CD4-positive, CD25-positive, alpha-beta regulatory T cell (primary cell): ENCODE measurements at regions not wholly inside any gene's neighbourhood (a gene's known extent, or its start where the extent isn't known, plus 50 kb on each side); places are given as distances from the start of the nearest gene placed in this dataset.

ENCODE experiments used
- ATAC-seq, 2 donors: fragments of 150-1000 bp; cut with Tn5 transposase; one replicate each; pipeline ENCODE4 v1.10.0; 2021; ENCODE audit warnings: low read depth in 2 of 2, moderate number of reproducible peaks in 2 of 2, moderate library complexity in 1 of 2
- DNase-seq, 3 donors: peaks; one replicate each; pipeline versions ENCODE4 v3.0.0 to v3.0.0-alpha.2; 2012 to 2022; ENCODE audit warnings: mixed read lengths in 1 of 3
- H3K27ac ChIP-seq: one replicate; pipeline ENCODE4 v1.7.0; 2013; ENCODE audit warnings: mild to moderate bottlenecking, low read length; ENCODE audit not compliant: insufficient read depth, poor library complexity, severe bottlenecking
- H3K27me3 ChIP-seq: one replicate; pipeline ENCODE4 v1.7.0; 2013; ENCODE audit warnings: low read length; ENCODE audit not compliant: control insufficient read depth, insufficient read depth
- H3K36me3 ChIP-seq: one replicate; pipeline ENCODE4 v1.7.0; 2013; ENCODE audit warnings: mild to moderate bottlenecking, low read length, moderate library complexity; ENCODE audit not compliant: control insufficient read depth, insufficient read depth
- H3K4me1 ChIP-seq: 2 replicates; pipeline ENCODE4 v1.7.0; 2013; ENCODE audit warnings: mild to moderate bottlenecking, low read length; ENCODE audit not compliant: insufficient read depth, control insufficient read depth, poor library complexity, severe bottlenecking
- H3K4me3 ChIP-seq: one replicate; pipeline ENCODE4 v1.7.0; 2013; ENCODE audit warnings: low read depth, mild to moderate bottlenecking, low read length, moderate library complexity
- H3K9me3 ChIP-seq, 2 experiments: 1 replicate in 1 of 2; 2 replicates in 1 of 2; pipeline ENCODE4 v1.7.0; 2013; ENCODE audit warnings: low read length in 2 of 2, mild to moderate bottlenecking in 1 of 2, moderate library complexity in 1 of 2; ENCODE audit not compliant: control insufficient read depth in 2 of 2
- H3K27ac Mint-ChIP-seq, 3 donors: one replicate each; pipeline ENCODE4 v1.8.0; 2020 to 2022; ENCODE audit warnings: mild to moderate bottlenecking in 3 of 3, mixed read lengths in 3 of 3, moderate library complexity in 2 of 3
- H3K27me3 Mint-ChIP-seq: one replicate; pipeline ENCODE4 v1.8.0; 2022; ENCODE audit warnings: mild to moderate bottlenecking, mixed read lengths
- H3K36me3 Mint-ChIP-seq: one replicate; pipeline ENCODE4 v1.8.0; 2020; ENCODE audit warnings: mixed read lengths
- H3K4me1 Mint-ChIP-seq, 4 donors: one replicate each; pipeline ENCODE4 v1.8.0; 2020 to 2022; ENCODE audit warnings: mixed read lengths in 4 of 4, mild to moderate bottlenecking in 1 of 4
- H3K4me3 Mint-ChIP-seq, 4 donors: one replicate each; pipeline ENCODE4 v1.8.0; 2020 to 2022; ENCODE audit warnings: mild to moderate bottlenecking in 4 of 4, mixed read lengths in 4 of 4, moderate library complexity in 3 of 4
- H3K9me3 Mint-ChIP-seq, 7 donors: one replicate each; pipeline ENCODE4 v1.8.0; 2020 to 2022; ENCODE audit warnings: mixed read lengths in 7 of 7, mild to moderate bottlenecking in 3 of 7, moderate library complexity in 2 of 7

- H3K9me3 Mint-ChIP-seq, result peaks cover 0 to 13% (median 3%) of the 10 kb centered on the region in 7 donors
- Histone ChIP-seq H3K9me3 (no peaks in the 10 kb centered on the region), H3K36me3 (no peaks in the 10 kb centered on the region), H3K27me3 (no peaks in the 10 kb centered on the region), H3K27ac (no peak overlapping the region), H3K4me3 (no peak overlapping the region), H3K4me1 (no peaks in the 10 kb centered on the region)
- H3K27me3 Mint-ChIP-seq, result no peaks in the 10 kb centered on the region
- H3K36me3 Mint-ChIP-seq, result no peaks in the 10 kb centered on the region
- ATAC-seq (no peak), DNase-seq (no peak)
- no peak overlapping the region for H3K4me3 Mint-ChIP-seq
- no peaks in the 10 kb centered on the region for H3K4me1 Mint-ChIP-seq
- no peak overlapping the region for H3K27ac Mint-ChIP-seq
Measured at GRCh38 chr1:217012659-217013058, 289.4 kb upstream of the ESRRG start.

- peaks cover 0 to 8% (median 3%) of the 10 kb centered on the region in 7 donors for H3K9me3 Mint-ChIP-seq
- no peaks in the 10 kb centered on the region for H3K27me3 Mint-ChIP-seq
- DNase-seq (no peak), ATAC-seq (no peak)
- H3K27ac Mint-ChIP-seq, result no peak overlapping the region
- Histone ChIP-seq H3K4me3 (no peak overlapping the region), H3K9me3 (no peaks in the 10 kb centered on the region), H3K4me1 (no peaks in the 10 kb centered on the region), H3K27me3 (no peaks in the 10 kb centered on the region), H3K36me3 (no peaks in the 10 kb centered on the region), H3K27ac (no peak overlapping the region)
- H3K4me1 Mint-ChIP-seq, result no peaks in the 10 kb centered on the region
- H3K36me3 Mint-ChIP-seq, result no peaks in the 10 kb centered on the region
- no peak overlapping the region for H3K4me3 Mint-ChIP-seq
Measured at GRCh38 chr1:217011097-217011496, 287.9 kb upstream of the ESRRG start.

- no peaks in the 10 kb centered on the region for H3K9me3 ChIP-seq
- no peak overlapping the region for H3K27ac ChIP-seq
- DNase-seq (no peak), ATAC-seq (no peak)
- H3K4me1 ChIP-seq, result no peaks in the 10 kb centered on the region
- no peak overlapping the region for H3K4me3 ChIP-seq
- Mint-ChIP-seq H3K36me3 (no peaks in the 10 kb centered on the region), H3K27ac (no peak overlapping the region), H3K27me3 (no peaks in the 10 kb centered on the region), H3K4me1 (no peaks in the 10 kb centered on the region), H3K9me3 (peaks cover 0 to 6% (median 3%) of the 10 kb centered on the region in 7 donors), H3K4me3 (no peak overlapping the region)
- no peaks in the 10 kb centered on the region for H3K36me3 ChIP-seq
- no peaks in the 10 kb centered on the region for H3K27me3 ChIP-seq
Measured at GRCh38 chr1:217010253-217010652, 287.0 kb upstream of the ESRRG start.

- no peaks in the 10 kb centered on the region for H3K27me3 ChIP-seq
- no peak overlapping the region for H3K4me3 Mint-ChIP-seq
- H3K4me1 Mint-ChIP-seq, result no peaks in the 10 kb centered on the region
- no peak overlapping the region for H3K27ac Mint-ChIP-seq
- no peaks in the 10 kb centered on the region for H3K4me1 ChIP-seq
- H3K36me3 ChIP-seq, result no peaks in the 10 kb centered on the region
- no peak overlapping the region for H3K4me3 ChIP-seq
- DNase-seq (no peak), ATAC-seq (no peak)
- H3K36me3 Mint-ChIP-seq, result no peaks in the 10 kb centered on the region
- H3K27ac ChIP-seq, result no peak overlapping the region
- H3K27me3 Mint-ChIP-seq, result no peaks in the 10 kb centered on the region
- peaks cover 0 to 6% (median 3%) of the 10 kb centered on the region in 7 donors for H3K9me3 Mint-ChIP-seq
- no peaks in the 10 kb centered on the region for H3K9me3 ChIP-seq
Measured at GRCh38 chr1:217009376-217009775, 286.1 kb upstream of the ESRRG start.

- no peaks in the 10 kb centered on the region for H3K27me3 ChIP-seq
- no peaks in the 10 kb centered on the region for H3K4me1 ChIP-seq
- ATAC-seq (no peak), DNase-seq (no peak)
- H3K9me3 ChIP-seq, result no peaks in the 10 kb centered on the region
- Mint-ChIP-seq H3K4me3 (no peak overlapping the region), H3K9me3 (peaks cover 0 to 7% (median 5%) of the 10 kb centered on the region in 7 donors), H3K27ac (no peak overlapping the region), H3K27me3 (no peaks in the 10 kb centered on the region), H3K36me3 (no peaks in the 10 kb centered on the region), H3K4me1 (no peaks in the 10 kb centered on the region)
- no peak overlapping the region for H3K27ac ChIP-seq
- no peaks in the 10 kb centered on the region for H3K36me3 ChIP-seq
- no peak overlapping the region for H3K4me3 ChIP-seq
Measured at GRCh38 chr1:217004776-217005436, 281.7 kb upstream of the ESRRG start.

GRCh38 chr1:217003355-217003754, 280.1 kb upstream of the ESRRG start:
- H3K36me3 Mint-ChIP-seq, result no peaks in the 10 kb centered on the region
- DNase-seq (no peak), ATAC-seq (no peak)
- no peaks in the 10 kb centered on the region for H3K27me3 Mint-ChIP-seq
- H3K9me3 Mint-ChIP-seq, result peaks cover 0 to 7% (median 4%) of the 10 kb centered on the region in 7 donors
- H3K4me3 Mint-ChIP-seq, result no peak overlapping the region
- Histone ChIP-seq H3K4me3 (no peak overlapping the region), H3K9me3 (no peaks in the 10 kb centered on the region), H3K4me1 (no peaks in the 10 kb centered on the region), H3K27me3 (no peaks in the 10 kb centered on the region), H3K27ac (no peak overlapping the region), H3K36me3 (no peaks in the 10 kb centered on the region)
- H3K4me1 Mint-ChIP-seq, result no peaks in the 10 kb centered on the region
- no peak overlapping the region for H3K27ac Mint-ChIP-seq

- H3K4me3 Mint-ChIP-seq, result no peak overlapping the region
Measured at GRCh38 chr1:216997831-216998230, 274.6 kb upstream of the ESRRG start.

GRCh38 chr1:216997069-216997468, 273.8 kb upstream of the ESRRG start:
- Mint-ChIP-seq H3K27ac (no peak overlapping the region), H3K9me3 (peaks cover 0 to 17% (median 7%) of the 10 kb centered on the region in 7 donors)
- H3K4me1 ChIP-seq, result no peaks in the 10 kb centered on the region

More at GRCh38 chr1:216997831-216998230, 274.6 kb upstream of the ESRRG start:
- Histone ChIP-seq H3K4me3 (no peak overlapping the region), H3K4me1 (no peaks in the 10 kb centered on the region), H3K27ac (no peak overlapping the region), H3K27me3 (no peaks in the 10 kb centered on the region), H3K36me3 (no peaks in the 10 kb centered on the region), H3K9me3 (no peaks in the 10 kb centered on the region)
- Mint-ChIP-seq H3K27ac (no peak overlapping the region), H3K27me3 (no peaks in the 10 kb centered on the region), H3K36me3 (no peaks in the 10 kb centered on the region), H3K4me1 (no peaks in the 10 kb centered on the region), H3K9me3 (peaks cover 0 to 14% (median 7%) of the 10 kb centered on the region in 7 donors)
- ATAC-seq (no peak), DNase-seq (no peak)

More at GRCh38 chr1:216997069-216997468, 273.8 kb upstream of the ESRRG start:
- no peak overlapping the region for H3K27ac ChIP-seq
- DNase-seq (no peak), ATAC-seq (no peak)
- Mint-ChIP-seq H3K36me3 (no peaks in the 10 kb centered on the region), H3K4me1 (no peaks in the 10 kb centered on the region), H3K4me3 (no peak overlapping the region), H3K27me3 (no peaks in the 10 kb centered on the region)
- no peaks in the 10 kb centered on the region for H3K9me3 ChIP-seq
- H3K4me3 ChIP-seq, result no peak overlapping the region
- no peaks in the 10 kb centered on the region for H3K27me3 ChIP-seq
- no peaks in the 10 kb centered on the region for H3K36me3 ChIP-seq
